HK-2 (cell line): ENCODE measurements at regions not wholly inside any gene's neighbourhood (a gene's known extent, or its start where the extent isn't known, plus 50 kb on each side); places are given as distances from the start of the nearest gene placed in this dataset.
"Not testable (repeated sequence)": the region's sequence is repeated elsewhere in the genome, so short reads cannot be mapped to it uniquely, and the experiment has no call there.

Source experiments
- DNase-seq: peaks from one replicate; pipeline ENCODE4 v3.0.0-alpha.2; 2018; ENCODE audit not compliant: unreplicated experiment

DNA sequence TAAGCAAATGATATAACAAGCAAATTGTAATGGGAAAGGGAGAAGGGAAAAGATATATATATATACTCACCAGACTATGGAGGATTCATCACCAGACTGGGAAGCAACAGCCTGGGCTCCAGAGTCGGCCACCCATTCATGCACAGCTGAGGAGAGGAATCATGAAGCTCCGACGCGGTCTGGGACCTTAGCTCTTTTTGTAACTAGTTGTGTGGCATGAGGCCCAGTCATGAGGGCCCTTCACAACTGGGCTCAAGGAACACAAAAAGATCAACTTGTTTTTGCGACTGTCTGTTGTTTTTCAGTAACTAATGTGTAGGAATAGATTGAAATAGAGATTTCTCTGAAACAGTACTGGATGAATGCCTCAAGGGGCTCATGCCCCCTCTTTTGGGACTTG, 911.2 kb downstream of the TYW1 start:
- DNase-seq, result no peak

GRCh38 chr7:67912437-67912836, 915.8 kb downstream of the TYW1 start:
- no peak for DNase-seq

- peak; percentile 9 for DNase-seq
Measured at GRCh38 chr7:67913604-67914003, 917.0 kb downstream of the TYW1 start.

- not testable (repeated sequence) for DNase-seq
Measured at GRCh38 chr7:67916111-67916510, 919.5 kb downstream of the TYW1 start.

DNA sequence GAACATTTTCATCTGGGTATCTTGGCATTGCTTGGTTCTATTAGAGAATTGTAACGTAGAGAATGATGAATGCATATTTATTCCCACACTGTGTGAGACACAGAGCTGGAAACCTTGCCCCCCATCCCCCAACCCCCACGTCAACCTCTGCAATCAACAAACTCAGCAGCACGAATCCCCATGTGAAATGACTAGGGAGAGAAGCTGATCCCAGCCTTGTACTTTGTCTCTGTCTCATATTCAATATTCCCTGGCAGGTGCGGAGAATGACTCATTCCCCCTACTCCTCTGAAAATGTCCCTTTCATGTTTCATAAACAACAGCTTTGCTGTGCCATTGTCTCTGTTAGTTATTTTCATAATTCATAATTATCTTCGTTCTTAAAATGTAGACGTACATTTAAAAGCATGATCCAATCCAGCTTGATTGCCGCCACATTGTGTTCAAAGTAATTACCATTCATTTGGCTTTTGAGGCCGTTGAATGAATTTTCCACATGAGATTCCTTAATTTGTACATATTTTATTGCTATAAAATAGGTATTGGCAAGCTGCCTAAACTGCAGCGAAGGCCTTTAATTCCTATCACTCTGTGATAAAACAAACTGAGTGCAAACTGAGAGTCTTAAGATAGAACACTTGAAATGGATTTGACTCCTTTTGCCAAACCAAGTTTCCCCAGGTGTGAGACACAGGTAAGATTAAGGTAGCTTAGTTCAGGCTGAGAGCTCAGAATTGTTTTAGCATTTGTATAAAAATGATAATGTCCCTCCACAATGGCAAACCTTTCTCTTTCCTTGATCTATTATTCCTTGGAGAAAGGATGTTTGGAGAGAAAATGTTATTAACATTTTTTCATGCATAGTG, 920.2 kb downstream of the TYW1 start:
- DNase-seq, result no peak

DNA sequence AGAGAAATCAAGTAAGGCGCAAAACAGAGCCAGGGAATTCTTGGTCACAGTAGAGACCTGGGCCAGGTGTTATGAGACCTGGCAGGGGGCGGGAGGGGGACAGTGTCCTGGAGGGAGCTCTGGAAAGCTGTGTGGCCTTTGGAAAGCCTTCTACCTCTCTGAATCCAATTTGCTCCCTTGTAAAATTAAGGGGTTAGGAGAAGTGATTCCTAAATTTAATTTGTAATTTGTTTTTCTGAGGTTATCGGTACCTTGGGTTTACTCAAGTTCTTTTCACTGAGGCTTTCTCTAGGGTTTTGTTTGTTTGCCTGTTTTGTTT, 920.8 kb downstream of the TYW1 start:
- DNase-seq, result no peak

- DNase-seq, result no peak
Measured at GRCh38 chr7:67918158-67918557, 921.5 kb downstream of the TYW1 start.

- no peak for DNase-seq
Measured at GRCh38 chr7:67923286-67923685, 926.7 kb downstream of the TYW1 start.

DNA sequence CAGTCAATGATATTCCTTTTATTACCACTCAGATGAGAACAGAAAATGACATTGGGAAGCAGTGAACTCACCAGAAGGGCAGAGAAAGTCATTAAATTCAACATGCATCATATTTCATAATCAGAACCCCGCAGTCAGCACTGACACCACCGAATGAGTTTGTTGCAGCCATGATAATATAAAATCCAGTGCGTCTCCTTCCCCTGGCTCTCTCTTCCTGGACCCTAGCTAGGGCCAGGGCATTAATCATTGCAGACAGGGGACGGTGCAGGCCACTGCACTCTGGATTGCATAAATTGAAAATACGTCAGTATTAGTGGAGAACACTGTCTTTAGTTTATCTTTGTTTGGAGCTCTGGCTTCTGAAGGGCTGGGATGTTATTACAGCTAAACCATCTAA, 931.5 kb downstream of the TYW1 start:
- no peak for DNase-seq

- not testable (repeated sequence) for DNase-seq
Measured at GRCh38 chr7:67936447-67936846, 939.8 kb downstream of the TYW1 start.

GRCh38 chr7:67940400-67940799, 943.8 kb downstream of the TYW1 start:
- no peak for DNase-seq

GRCh38 chr7:67947191-67947590, 950.6 kb downstream of the TYW1 start:
- no peak for DNase-seq

DNA sequence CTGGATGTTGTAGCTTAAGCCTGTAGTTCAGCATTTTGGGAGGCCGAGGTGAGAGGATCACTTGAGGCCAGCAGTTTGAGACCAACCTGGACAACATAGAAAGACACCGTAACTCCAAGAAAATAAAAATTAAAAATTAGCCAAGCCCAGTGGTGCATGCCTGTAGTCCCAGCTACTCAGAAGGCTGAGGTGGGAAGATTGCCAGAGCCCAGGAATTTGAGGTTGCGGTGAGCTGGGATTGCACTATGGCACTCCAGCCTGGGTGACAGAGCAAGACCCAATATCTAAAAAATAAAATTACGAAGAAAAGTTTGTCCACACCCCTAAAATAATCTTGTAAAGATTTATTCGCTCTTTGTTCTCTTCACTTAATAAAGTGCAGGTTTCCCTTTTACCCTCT, 951.0 kb downstream of the TYW1 start:
- peak; percentile 39 for DNase-seq

DNA sequence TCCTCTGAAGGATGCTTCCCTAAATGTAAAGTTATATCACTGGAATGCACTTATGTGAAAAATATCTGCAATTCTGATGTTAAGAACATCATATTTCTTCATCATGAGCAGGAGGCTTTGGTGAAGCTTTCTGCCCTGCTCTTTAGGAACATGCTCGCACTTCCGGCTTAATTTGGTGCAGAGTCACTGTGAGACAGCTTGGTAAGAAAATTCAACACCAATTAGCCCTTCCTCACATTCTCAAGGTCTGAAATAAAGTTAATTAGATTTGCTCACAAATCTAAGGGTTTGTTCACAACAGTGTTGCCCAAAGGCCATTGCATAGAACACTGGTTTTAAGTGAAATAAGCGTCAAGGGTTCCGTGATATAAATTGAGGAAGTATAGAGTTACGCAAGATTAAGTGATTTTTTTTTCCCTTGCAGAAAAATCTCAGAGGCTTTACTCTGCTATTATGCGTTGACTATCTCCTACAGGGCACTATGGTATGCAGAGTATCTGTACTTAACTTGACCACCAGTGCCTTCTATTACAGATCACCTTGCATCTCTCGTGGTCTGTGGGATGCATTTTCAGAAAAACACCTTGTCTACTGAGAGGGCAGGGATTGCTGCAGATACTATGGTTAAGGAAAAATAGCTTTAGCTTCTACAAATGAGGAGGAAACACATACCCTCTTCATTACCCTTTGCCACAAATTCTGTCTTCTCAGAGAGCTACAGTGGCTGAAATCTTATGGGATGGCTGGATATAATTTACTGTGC, 953.9 kb downstream of the TYW1 start:
- DNase-seq, result no peak

DNA sequence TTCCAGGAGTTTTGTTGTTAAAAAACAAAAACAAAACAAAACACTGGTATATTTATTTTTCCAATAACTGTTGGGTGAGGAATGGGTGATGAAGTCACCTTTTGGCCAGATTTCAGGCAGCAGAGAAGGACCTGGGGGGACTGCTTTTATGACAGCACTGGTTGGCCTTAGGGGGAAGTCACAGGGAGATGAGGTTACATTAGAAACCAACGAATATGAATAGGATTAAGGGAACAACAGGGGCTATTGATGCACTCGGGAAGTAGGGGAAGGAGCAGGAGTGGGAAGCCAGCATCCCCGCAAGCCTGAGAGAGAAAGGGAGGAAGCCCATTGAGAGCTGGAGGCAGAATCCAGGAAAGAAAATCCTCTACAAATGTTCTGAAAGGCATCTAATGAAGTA, 958.4 kb downstream of the TYW1 start:
- no peak for DNase-seq

DNA sequence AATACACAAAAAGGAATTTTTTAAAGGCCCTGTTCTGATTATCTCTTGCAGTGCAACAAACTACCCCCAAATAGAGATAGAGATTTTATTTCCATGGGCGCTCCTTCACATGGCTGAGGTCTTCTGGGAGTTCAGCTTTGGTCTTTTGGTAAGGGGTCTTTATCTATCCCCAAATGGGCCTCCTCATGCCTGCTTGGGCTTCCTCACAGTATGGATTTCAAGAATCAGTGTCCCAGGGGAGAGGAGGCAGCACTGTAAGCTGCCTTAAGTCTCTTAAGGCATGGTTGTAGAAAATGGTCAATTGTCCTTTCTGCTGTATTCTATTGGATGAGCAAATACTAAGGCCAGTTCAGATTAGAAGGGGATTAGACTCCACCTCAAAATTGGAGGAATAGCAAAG, 966.2 kb downstream of the TYW1 start:
- DNase-seq, result no peak

GRCh38 chr7:67976490-67976889, 979.9 kb downstream of the TYW1 start:
- no peak for DNase-seq

- DNase-seq, result no peak
Measured at GRCh38 chr7:67983486-67983885, 986.9 kb downstream of the TYW1 start.

DNA sequence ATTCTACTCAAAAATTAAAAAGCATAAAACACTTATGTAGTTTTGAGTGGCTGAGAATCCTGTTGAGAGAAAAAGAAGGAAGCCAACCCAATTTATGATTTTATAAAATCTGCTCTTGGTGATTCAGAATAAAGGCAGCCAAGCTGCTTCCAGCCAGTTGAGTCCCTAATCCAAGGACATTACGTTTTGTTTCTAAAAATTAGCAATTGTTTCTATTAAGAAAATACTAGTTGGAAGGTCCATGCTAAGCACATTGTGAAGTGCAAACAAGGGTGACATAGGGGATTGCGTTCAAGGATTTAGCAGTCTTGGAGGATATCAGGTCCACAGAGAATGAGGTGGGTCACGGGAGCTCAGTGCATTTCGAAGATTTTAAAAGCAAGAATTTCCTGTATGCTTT, 987.7 kb downstream of the TYW1 start:
- DNase-seq, result no peak

- DNase-seq, result no peak
Measured at GRCh38 chr7:67989142-67989541, 992.5 kb downstream of the TYW1 start.

DNA sequence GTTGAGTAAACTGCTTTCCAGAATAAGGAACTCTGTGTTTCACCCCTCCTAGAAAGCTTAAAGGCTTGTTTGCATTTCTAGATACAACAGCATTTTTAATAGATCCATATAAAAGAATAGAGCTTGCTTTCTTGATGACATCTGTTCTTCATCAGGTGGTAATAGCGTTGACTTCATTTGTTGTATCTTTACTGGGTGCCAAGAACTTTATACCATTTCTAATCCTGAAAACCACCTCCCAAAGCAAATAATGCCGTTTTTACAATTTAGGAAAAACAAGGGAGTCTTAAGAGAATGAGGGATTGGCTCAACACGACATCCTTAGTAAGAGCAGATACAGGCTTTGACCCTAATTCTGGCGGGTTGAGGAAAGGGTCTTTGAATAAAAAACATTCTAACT, 993.4 kb downstream of the TYW1 start:
- DNase-seq, result no peak

DNA sequence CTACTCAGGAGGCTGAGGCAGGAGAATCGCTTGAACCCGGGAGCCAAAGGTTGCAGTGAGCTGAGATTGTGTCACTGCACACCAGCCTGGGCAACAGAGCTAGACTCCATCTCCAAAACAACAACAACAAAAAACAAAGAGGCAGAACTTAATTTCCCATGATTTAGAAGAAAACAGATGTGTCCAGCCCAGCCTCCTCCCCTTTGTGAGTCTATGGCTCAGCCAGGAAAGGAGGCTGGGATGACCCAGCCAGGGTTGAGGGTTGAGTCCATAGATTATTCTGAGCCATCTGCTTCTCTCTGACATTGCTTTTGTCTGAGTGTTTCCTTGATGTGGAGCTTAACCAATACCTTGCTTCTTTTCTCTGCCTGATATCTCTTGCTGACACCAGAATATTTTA, 994.1 kb downstream of the TYW1 start:
- DNase-seq, result no peak

DNA sequence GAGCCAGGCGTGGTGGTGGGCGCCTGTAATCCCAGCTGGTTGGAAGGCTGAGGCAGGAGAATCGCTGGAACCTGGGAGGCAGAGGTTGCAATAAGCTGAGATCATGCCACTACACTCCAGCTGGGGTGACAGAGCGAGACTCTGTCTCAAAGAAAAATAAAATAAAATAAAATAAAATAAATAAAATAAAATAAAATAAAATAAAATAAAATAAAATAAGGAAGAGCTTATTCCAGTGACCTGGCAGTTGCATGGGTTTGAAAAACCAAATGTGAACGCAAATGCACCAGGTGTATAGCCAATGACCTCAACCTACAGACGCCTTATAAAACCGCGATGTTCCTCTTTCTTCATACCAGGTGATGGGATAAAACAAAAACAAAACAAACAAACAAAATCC, 995.7 kb downstream of the TYW1 start:
- DNase-seq, result no peak
